ENCODE measurements at regions not wholly inside any gene's neighbourhood (a gene's known extent, or its start where the extent isn't known, plus 50 kb on each side); places are given as distances from the start of the nearest gene placed in this dataset.

DNA sequence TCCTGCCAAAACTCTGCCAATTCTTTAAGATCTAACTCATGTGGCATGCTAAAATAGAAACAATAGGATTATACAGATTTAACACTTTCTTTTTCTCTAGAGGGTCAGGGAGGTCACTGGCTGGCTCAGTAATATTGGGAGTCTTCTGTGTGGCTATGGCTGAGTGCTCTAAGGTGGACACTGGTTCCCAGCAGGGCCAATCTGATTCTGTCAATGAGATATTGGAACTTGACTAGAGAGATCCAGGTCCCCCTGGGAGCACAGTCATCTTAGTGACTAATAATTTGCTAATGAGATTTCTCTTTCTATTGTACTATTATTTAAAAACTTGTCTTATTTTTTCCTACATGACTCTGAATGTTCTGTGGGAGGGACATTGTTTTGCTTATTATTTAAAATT lies 69.1 kb upstream of the ZP4 start:
- ATAC-seq, result no peak
- intact Hi-C loops (cut with micrococcal nuclease; ENCODE audit: unreplicated experiment) (no loop called here), in situ Hi-C loops (cut with HindIII; ENCODE audit: extremely low pct_ligation_motif_present, low pct_unique_long_range_greater_than_20kb) (no loop called here)
- FAIRE-seq, result no peak
- no TSS peak for BruUV-seq (replicated peaks)
- ChIA-PET CTCF (ENCODE audit: low intra/inter-chr PET ratio, low total read pairs) (no interaction called here), POLR2A (no interaction called here)
- H3K79me2 ChIP-seq (ENCODE audit: insufficient read depth, low read length), result no peaks in the 10 kb centered on the region
- TF ChIP-seq, protein P1, sequence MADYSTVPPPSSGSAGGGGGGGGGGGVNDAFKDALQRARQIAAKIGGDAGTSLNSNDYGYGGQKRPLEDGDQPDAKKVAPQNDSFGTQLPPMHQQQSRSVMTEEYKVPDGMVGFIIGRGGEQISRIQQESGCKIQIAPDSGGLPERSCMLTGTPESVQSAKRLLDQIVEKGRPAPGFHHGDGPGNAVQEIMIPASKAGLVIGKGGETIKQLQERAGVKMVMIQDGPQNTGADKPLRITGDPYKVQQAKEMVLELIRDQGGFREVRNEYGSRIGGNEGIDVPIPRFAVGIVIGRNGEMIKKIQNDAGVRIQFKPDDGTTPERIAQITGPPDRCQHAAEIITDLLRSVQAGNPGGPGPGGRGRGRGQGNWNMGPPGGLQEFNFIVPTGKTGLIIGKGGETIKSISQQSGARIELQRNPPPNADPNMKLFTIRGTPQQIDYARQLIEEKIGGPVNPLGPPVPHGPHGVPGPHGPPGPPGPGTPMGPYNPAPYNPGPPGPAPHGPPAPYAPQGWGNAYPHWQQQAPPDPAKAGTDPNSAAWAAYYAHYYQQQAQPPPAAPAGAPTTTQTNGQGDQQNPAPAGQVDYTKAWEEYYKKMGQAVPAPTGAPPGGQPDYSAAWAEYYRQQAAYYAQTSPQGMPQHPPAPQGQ (CRISPR knock-in tag; IDR thresholded peaks at IDR 0.05; ENCODE audit: borderline replicate concordance), result no peak
- TF ChIP-seq MED8 (CRISPR knock-in tag; IDR thresholded peaks at IDR 0.05; ENCODE audit: insufficient replicate concordance) (no peak), ZKSCAN8 (CRISPR knock-in tag; IDR thresholded peaks at IDR 0.05; ENCODE audit: borderline replicate concordance) (no peak), ZNF382 (CRISPR knock-in tag; IDR thresholded peaks at IDR 0.05; ENCODE audit: borderline replicate concordance) (no peak)
- H3K4me3 ChIP-seq (replicated peaks in 1 of 3; ENCODE audit: insufficient read depth in 1 of 3, low read depth in 2 of 3, low read length in 3 of 3), result no peak overlapping the region
- no peak overlapping the region for H3K4me2 ChIP-seq (ENCODE audit: low read depth, low read length)
- peaks cover 89% of the 10 kb centered on the region for H3K9me3 ChIP-seq (ENCODE audit: low read length)
- H2AFZ ChIP-seq (ENCODE audit: low read length), result no peak overlapping the region
- DNase-seq (ENCODE audit: low spot score), result no peak
- H3K4me1 ChIP-seq (ENCODE audit: insufficient read depth, low read length), result no peaks in the 10 kb centered on the region
- H3K36me3 ChIP-seq (replicated peaks in 1 of 2; ENCODE audit: control insufficient read depth in 1 of 2, insufficient read depth in 2 of 2, low read length in 2 of 2), result no peaks in the 10 kb centered on the region
- no peaks in the 10 kb centered on the region for H4K20me1 ChIP-seq (ENCODE audit: insufficient read depth, low read length)
- H3K27me3 ChIP-seq (ENCODE audit: control insufficient read depth in 1 of 2, insufficient read depth in 2 of 2, low read length in 2 of 2), result no peaks in the 10 kb centered on the region
- no peak overlapping the region for H3K9ac ChIP-seq (ENCODE audit: insufficient read depth, low read depth, low read length)
- no peak overlapping the region for H3K27ac ChIP-seq (ENCODE audit: extremely low read length, insufficient read depth, low read length)

DNA sequence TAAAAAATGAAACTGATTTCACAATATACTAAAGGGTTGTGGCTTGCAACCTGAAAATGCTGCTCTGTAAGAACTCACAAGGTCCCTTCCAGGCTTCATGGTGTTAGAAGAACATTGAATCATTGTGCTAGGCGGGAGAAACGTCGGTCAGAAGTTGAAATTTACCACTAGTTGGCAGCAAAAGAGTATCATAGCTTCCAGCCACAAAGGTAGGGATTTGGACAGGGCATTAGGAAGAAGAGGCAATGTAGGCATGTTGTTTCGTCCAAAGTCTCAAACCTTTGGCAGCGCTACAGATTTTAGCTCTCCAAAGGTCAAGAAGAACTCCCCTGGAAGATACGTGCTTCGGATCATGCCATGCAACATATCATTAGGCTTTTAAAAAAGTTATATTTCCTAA lies 62.5 kb upstream of the ZP4 start:
- no peak for FAIRE-seq
- ATAC-seq, result no peak
- H3K9ac ChIP-seq (ENCODE audit: insufficient read depth, low read depth, low read length), result no peak overlapping the region
- H3K4me2 ChIP-seq (ENCODE audit: low read depth, low read length), result no peak overlapping the region
- no TSS peak for BruUV-seq (replicated peaks)
- H3K9me3 ChIP-seq (ENCODE audit: low read length), result peaks cover 56% of the 10 kb centered on the region
- H3K27me3 ChIP-seq (ENCODE audit: control insufficient read depth in 1 of 2, insufficient read depth in 2 of 2, low read length in 2 of 2), result no peaks in the 10 kb centered on the region
- no peaks in the 10 kb centered on the region for H3K36me3 ChIP-seq (replicated peaks in 1 of 2; ENCODE audit: control insufficient read depth in 1 of 2, insufficient read depth in 2 of 2, low read length in 2 of 2)
- WGBS (ENCODE audit: low lambda C conversion rate), result 7% methylated on average over 7 of the region's 7 CpGs
- no peak overlapping the region for H3K27ac ChIP-seq (ENCODE audit: extremely low read length, insufficient read depth, low read length)
- in situ Hi-C loops (cut with HindIII; ENCODE audit: extremely low pct_ligation_motif_present, low pct_unique_long_range_greater_than_20kb), result no loop called here
- H4K20me1 ChIP-seq (ENCODE audit: insufficient read depth, low read length), result no peaks in the 10 kb centered on the region
- no peak overlapping the region for H3K4me3 ChIP-seq (replicated peaks in 1 of 3; ENCODE audit: insufficient read depth in 1 of 3, low read depth in 2 of 3, low read length in 3 of 3)
- no peaks in the 10 kb centered on the region for H3K79me2 ChIP-seq (ENCODE audit: insufficient read depth, low read length)
- no peaks in the 10 kb centered on the region for H3K4me1 ChIP-seq (ENCODE audit: insufficient read depth, low read length)
- DNase-seq (ENCODE audit: low spot score), result no peak
- no peak overlapping the region for H2AFZ ChIP-seq (ENCODE audit: low read length)
- intact Hi-C loops (cut with micrococcal nuclease; ENCODE audit: unreplicated experiment), result no loop called here
- ChIA-PET POLR2A (no interaction called here), CTCF (ENCODE audit: low intra/inter-chr PET ratio, low total read pairs) (no interaction called here)
- TF ChIP-seq, protein P2, sequence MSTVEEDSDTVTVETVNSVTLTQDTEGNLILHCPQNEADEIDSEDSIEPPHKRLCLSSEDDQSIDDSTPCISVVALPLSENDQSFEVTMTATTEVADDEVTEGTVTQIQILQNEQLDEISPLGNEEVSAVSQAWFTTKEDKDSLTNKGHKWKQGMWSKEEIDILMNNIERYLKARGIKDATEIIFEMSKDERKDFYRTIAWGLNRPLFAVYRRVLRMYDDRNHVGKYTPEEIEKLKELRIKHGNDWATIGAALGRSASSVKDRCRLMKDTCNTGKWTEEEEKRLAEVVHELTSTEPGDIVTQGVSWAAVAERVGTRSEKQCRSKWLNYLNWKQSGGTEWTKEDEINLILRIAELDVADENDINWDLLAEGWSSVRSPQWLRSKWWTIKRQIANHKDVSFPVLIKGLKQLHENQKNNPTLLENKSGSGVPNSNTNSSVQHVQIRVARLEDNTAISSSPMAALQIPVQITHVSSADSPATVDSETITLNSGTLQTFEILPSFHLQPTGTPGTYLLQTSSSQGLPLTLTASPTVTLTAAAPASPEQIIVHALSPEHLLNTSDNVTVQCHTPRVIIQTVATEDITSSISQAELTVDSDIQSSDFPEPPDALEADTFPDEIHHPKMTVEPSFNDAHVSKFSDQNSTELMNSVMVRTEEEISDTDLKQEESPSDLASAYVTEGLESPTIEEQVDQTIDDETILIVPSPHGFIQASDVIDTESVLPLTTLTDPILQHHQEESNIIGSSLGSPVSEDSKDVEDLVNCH (CRISPR knock-in tag; IDR thresholded peaks at IDR 0.05), result no peak
- TF ChIP-seq, protein P3, sequence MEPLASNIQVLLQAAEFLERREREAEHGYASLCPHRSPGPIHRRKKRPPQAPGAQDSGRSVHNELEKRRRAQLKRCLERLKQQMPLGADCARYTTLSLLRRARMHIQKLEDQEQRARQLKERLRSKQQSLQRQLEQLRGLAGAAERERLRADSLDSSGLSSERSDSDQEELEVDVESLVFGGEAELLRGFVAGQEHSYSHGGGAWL (CRISPR knock-in tag; IDR thresholded peaks at IDR 0.05), result no peak
- TF ChIP-seq PHF20 (CRISPR knock-in tag; IDR thresholded peaks at IDR 0.05) (no peak), ZNF350 (CRISPR knock-in tag; IDR thresholded peaks at IDR 0.05; ENCODE audit: borderline replicate concordance, low read depth) (no peak), ZNF567 (CRISPR knock-in tag; IDR thresholded peaks at IDR 0.05; ENCODE audit: borderline replicate concordance) (no peak), ZNF563 (CRISPR knock-in tag; IDR thresholded peaks at IDR 0.05) (no peak), KLF11 (CRISPR knock-in tag; IDR thresholded peaks at IDR 0.05) (no peak)
- TF ChIP-seq, protein P4, sequence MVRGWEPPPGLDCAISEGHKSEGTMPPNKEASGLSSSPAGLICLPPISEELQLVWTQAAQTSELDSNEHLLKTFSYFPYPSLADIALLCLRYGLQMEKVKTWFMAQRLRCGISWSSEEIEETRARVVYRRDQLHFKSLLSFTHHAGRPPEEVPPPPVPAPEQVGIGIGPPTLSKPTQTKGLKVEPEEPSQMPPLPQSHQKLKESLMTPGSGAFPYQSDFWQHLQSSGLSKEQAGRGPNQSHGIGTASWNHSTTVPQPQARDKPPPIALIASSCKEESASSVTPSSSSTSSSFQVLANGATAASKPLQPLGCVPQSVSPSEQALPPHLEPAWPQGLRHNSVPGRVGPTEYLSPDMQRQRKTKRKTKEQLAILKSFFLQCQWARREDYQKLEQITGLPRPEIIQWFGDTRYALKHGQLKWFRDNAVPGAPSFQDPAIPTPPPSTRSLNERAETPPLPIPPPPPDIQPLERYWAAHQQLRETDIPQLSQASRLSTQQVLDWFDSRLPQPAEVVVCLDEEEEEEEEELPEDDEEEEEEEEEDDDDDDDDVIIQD (CRISPR knock-in tag; IDR thresholded peaks at IDR 0.05; ENCODE audit: low read depth), result no peak
